ENCODE measurements at regions not wholly inside any gene's neighbourhood (a gene's known extent, or its start where the extent isn't known, plus 50 kb on each side); places are given as distances from the start of the nearest gene placed in this dataset.

- Mint-ChIP-seq H3K36me3 (no peaks in the 10 kb centered on the region), H3K4me1 (no peaks in the 10 kb centered on the region), H3K27me3 (no peaks in the 10 kb centered on the region), H3K9me3 (no peaks in the 10 kb centered on the region), H3K27ac (no peak overlapping the region), H3K4me3 (no peak overlapping the region)
- no peak for DNase-seq
- ATAC-seq (ENCODE audit: low read depth), result no peak
- POLR2A ChIA-PET, result no interaction called here
These were observed 760.1 kb downstream of the RPS29 start for GRCh38 chr14:48826058-48826457.

- Mint-ChIP-seq H3K4me1 (no peaks in the 10 kb centered on the region), H3K27ac (no peak overlapping the region), H3K4me3 (no peak overlapping the region), H3K9me3 (no peaks in the 10 kb centered on the region), H3K27me3 (no peaks in the 10 kb centered on the region), H3K36me3 (no peaks in the 10 kb centered on the region)
- ATAC-seq (ENCODE audit: low read depth) (no peak), DNase-seq (no peak)
- POLR2A ChIA-PET, result no interaction called here
These were observed 771.6 kb downstream of the RPS29 start for GRCh38 chr14:48814562-48814961.

- Mint-ChIP-seq H3K4me1 (no peaks in the 10 kb centered on the region), H3K9me3 (peaks cover 1% of the 10 kb centered on the region), H3K4me3 (no peak overlapping the region), H3K27ac (no peak overlapping the region), H3K27me3 (no peaks in the 10 kb centered on the region), H3K36me3 (no peaks in the 10 kb centered on the region)
- POLR2A ChIA-PET, result no interaction called here
- no peak for DNase-seq
- ATAC-seq (ENCODE audit: low read depth), result no peak
These were observed 780.9 kb downstream of the RPS29 start for GRCh38 chr14:48805315-48805714.

- no peaks in the 10 kb centered on the region for H3K27me3 Mint-ChIP-seq
- no peak overlapping the region for H3K4me3 Mint-ChIP-seq
- H3K9me3 Mint-ChIP-seq, result peaks cover 2% of the 10 kb centered on the region
- no peaks in the 10 kb centered on the region for H3K36me3 Mint-ChIP-seq
- H3K4me1 Mint-ChIP-seq, result no peaks in the 10 kb centered on the region
- ATAC-seq (ENCODE audit: low read depth) (no peak), DNase-seq (no peak)
- H3K27ac Mint-ChIP-seq, result no peak overlapping the region
- POLR2A ChIA-PET, result no interaction called here
These were observed 793.7 kb downstream of the RPS29 start for GRCh38 chr14:48792376-48793024.

DNA sequence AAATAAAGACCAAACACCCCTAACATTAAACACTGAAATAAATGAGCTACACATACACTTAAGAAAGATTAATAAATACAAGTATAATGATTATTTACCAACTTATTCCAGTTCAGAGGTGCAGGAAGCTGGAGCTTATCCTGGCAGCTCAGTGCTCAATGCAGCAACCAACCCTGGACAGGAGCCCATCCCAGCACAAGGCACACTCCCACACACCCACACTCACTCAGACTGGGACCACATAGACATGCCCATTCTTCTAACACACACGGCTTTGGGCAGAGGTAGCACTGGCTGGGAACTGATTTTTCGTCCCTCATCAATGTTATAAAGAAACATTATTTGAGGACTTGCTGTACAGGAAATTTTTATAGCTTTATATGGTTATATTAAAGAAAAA lies 797.4 kb downstream of the RPS29 start:
- Mint-ChIP-seq H3K27ac (no peak overlapping the region), H3K9me3 (peaks cover 2% of the 10 kb centered on the region), H3K4me1 (no peaks in the 10 kb centered on the region), H3K4me3 (no peak overlapping the region), H3K27me3 (no peaks in the 10 kb centered on the region), H3K36me3 (no peaks in the 10 kb centered on the region)
- ATAC-seq (ENCODE audit: low read depth) (no peak), DNase-seq (no peak)
- POLR2A ChIA-PET, result no interaction called here

GRCh38 chr14:48786498-48786897 lies 799.7 kb downstream of the RPS29 start:
- H3K9me3 Mint-ChIP-seq, result peaks cover 3% of the 10 kb centered on the region
- POLR2A ChIA-PET, result no interaction called here
- DNase-seq (no peak), ATAC-seq (ENCODE audit: low read depth) (no peak)
- H3K27me3 Mint-ChIP-seq, result no peaks in the 10 kb centered on the region
- H3K4me1 Mint-ChIP-seq, result no peaks in the 10 kb centered on the region
- no peak overlapping the region for H3K4me3 Mint-ChIP-seq
- H3K27ac Mint-ChIP-seq, result no peak overlapping the region
- no peaks in the 10 kb centered on the region for H3K36me3 Mint-ChIP-seq

- DNase-seq (no peak), ATAC-seq (ENCODE audit: low read depth) (no peak)
- H3K27ac Mint-ChIP-seq, result no peak overlapping the region
- no peaks in the 10 kb centered on the region for H3K27me3 Mint-ChIP-seq
- H3K9me3 Mint-ChIP-seq, result peaks cover 3% of the 10 kb centered on the region
- H3K4me3 Mint-ChIP-seq, result no peak overlapping the region
- no peaks in the 10 kb centered on the region for H3K4me1 Mint-ChIP-seq
- POLR2A ChIA-PET, result no interaction called here
- H3K36me3 Mint-ChIP-seq, result no peaks in the 10 kb centered on the region
These were observed 814.5 kb downstream of the RPS29 start for GRCh38 chr14:48771717-48772116.

GRCh38 chr14:48751293-48751692 lies 834.9 kb downstream of the RPS29 start:
- DNase-seq (no peak), ATAC-seq (ENCODE audit: low read depth) (no peak)
- H3K4me3 Mint-ChIP-seq, result no peak overlapping the region

GRCh38 chr14:48748151-48748675 lies 838.0 kb downstream of the RPS29 start:
- Mint-ChIP-seq H3K36me3 (no peaks in the 10 kb centered on the region), H3K27ac (no peak overlapping the region), H3K4me3 (no peak overlapping the region), H3K27me3 (no peaks in the 10 kb centered on the region), H3K9me3 (peaks cover 8% of the 10 kb centered on the region), H3K4me1 (no peaks in the 10 kb centered on the region)
- POLR2A ChIA-PET, result no interaction called here
- DNase-seq (no peak), ATAC-seq (ENCODE audit: low read depth) (no peak)

More at GRCh38 chr14:48751293-48751692, 834.9 kb downstream of the RPS29 start:
- Mint-ChIP-seq H3K27me3 (no peaks in the 10 kb centered on the region), H3K36me3 (no peaks in the 10 kb centered on the region), H3K27ac (no peak overlapping the region), H3K4me1 (no peaks in the 10 kb centered on the region), H3K9me3 (peaks cover 4% of the 10 kb centered on the region)
- POLR2A ChIA-PET, result no interaction called here

DNA sequence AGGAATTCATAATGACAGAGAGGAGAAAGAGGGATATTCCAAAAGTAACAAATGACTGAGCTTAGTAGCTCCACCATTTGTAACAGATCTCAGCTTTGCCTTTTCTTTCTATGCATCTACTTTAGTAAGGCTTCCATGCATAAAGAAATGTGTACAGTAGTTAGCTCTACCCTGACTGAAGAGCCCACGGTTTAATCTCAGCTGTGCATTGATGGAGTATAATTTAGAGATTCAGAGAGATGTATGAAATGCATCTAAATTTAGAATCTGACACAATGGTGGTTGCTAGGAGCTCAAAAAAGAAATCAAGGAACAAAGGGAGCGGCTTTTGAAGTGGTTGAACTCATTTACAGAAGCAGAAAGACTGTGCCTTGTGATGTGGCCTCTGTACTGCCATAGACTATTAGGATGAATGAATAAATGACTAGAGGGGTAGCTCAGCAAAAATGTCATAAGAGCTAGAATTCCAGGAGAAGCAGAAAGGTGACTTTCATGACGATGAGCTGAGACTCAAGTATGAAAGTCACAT lies 838.6 kb downstream of the RPS29 start:
- H3K36me3 Mint-ChIP-seq, result no peaks in the 10 kb centered on the region
- POLR2A ChIA-PET, result no interaction called here
- H3K9me3 Mint-ChIP-seq, result peaks cover 8% of the 10 kb centered on the region
- H3K27ac Mint-ChIP-seq, result no peak overlapping the region
- no peaks in the 10 kb centered on the region for H3K4me1 Mint-ChIP-seq
- no peak for ATAC-seq (ENCODE audit: low read depth)
- H3K4me3 Mint-ChIP-seq, result no peak overlapping the region
- H3K27me3 Mint-ChIP-seq, result no peaks in the 10 kb centered on the region
- no peak for DNase-seq

DNA sequence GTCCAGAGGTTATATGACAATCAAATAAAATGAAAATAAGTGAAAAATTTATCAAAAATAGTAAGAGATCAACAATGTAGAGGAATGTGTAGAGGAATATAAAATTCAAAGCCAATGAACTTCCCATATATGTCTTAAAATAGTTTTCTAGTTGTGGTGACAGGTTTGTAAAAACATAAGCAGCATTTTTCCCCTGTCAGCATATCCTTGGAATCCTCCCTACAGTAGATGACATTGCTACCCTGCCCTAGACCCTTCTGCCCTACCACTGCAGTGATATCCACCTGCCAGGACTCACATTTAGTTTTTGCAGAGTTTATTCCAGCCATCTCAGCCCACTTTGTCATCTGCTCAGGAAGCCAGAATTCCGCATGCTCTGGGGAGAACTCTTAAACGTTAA lies 842.0 kb downstream of the RPS29 start:
- POLR2A ChIA-PET, result no interaction called here
- Mint-ChIP-seq H3K36me3 (no peaks in the 10 kb centered on the region), H3K4me3 (no peak overlapping the region), H3K9me3 (peaks cover 6% of the 10 kb centered on the region), H3K27me3 (no peaks in the 10 kb centered on the region), H3K4me1 (no peaks in the 10 kb centered on the region), H3K27ac (no peak overlapping the region)
- DNase-seq (no peak), ATAC-seq (ENCODE audit: low read depth) (no peak)

DNA sequence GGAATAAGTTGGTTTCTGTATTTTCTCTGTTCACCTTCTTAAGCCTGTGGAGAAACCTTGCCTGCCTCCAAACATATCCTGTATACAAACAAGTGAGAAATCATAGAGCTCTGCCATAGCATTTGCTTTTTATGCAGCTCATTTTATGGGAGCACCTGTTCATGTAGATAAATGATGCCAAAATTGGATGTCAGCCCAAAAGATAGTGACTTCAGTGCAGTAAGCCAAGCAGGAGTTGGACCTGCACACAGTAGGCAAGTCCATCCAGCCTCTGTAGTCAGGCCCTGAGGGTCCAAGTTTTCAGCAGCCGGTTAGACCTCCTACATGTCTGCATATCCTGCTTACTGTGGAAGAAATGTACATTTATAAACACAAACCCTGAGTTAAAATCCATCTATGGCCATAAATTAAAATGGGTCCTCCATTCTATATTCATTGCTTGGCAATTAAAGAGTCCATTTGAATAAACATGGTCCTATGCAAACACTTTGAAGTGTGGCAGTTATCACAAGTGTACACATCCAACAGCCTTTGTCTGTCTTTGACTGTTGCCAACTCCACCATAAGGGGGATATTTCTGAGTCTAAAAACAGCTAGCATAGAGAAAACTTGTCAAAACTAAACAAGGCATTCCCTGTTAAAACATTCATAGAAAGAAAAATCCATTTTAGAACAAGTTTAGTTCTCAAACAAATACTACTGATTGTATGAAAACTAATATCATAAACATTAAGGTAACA lies 847.8 kb downstream of the RPS29 start:
- DNase-seq, result no peak

GRCh38 chr14:48735607-48736006 lies 850.6 kb downstream of the RPS29 start:
- no peak overlapping the region for H3K4me3 Mint-ChIP-seq
- H3K9me3 Mint-ChIP-seq, result peaks cover 6% of the 10 kb centered on the region
- POLR2A ChIA-PET, result no interaction called here
- ATAC-seq (ENCODE audit: low read depth) (no peak), DNase-seq (no peak)
- no peaks in the 10 kb centered on the region for H3K27me3 Mint-ChIP-seq
- H3K36me3 Mint-ChIP-seq, result no peaks in the 10 kb centered on the region
- no peaks in the 10 kb centered on the region for H3K4me1 Mint-ChIP-seq
- no peak overlapping the region for H3K27ac Mint-ChIP-seq

More for the DNA sequence above, 847.8 kb downstream of the RPS29 start:
- H3K4me3 Mint-ChIP-seq, result no peak overlapping the region
- no peaks in the 10 kb centered on the region for H3K27me3 Mint-ChIP-seq
- no peaks in the 10 kb centered on the region for H3K4me1 Mint-ChIP-seq
- H3K36me3 Mint-ChIP-seq, result no peaks in the 10 kb centered on the region
- no peak for ATAC-seq (ENCODE audit: low read depth)
- H3K9me3 Mint-ChIP-seq, result peaks cover 6% of the 10 kb centered on the region
- POLR2A ChIA-PET, result no interaction called here
- H3K27ac Mint-ChIP-seq, result no peak overlapping the region

GRCh38 chr14:48731260-48731659 lies 854.9 kb downstream of the RPS29 start:
- H3K4me1 Mint-ChIP-seq, result no peaks in the 10 kb centered on the region
- H3K27me3 Mint-ChIP-seq, result no peaks in the 10 kb centered on the region
- POLR2A ChIA-PET, result no interaction called here
- no peak overlapping the region for H3K27ac Mint-ChIP-seq
- peaks cover 6% of the 10 kb centered on the region for H3K9me3 Mint-ChIP-seq
- DNase-seq, result no peak
- H3K4me3 Mint-ChIP-seq, result no peak overlapping the region
- ATAC-seq (ENCODE audit: low read depth), result no peak
- H3K36me3 Mint-ChIP-seq, result no peaks in the 10 kb centered on the region

All from activated naive CD8-positive, alpha-beta T cell treated with anti-CD3 and anti-CD28 coated beads, Interleukin-2, amount 10 ng/mL, durations not matched to agents 7 days and 5 days (primary cell).